Femur (tissue), 1 donor: ENCODE measurements at regions not wholly inside any gene's neighbourhood (a gene's known extent, or its start where the extent isn't known, plus 50 kb on each side); places are given as distances from the start of the nearest gene placed in this dataset.

ENCODE experiments used
- DNase-seq: peaks from one replicate; pipeline ENCODE4 v3.0.0-alpha.2; 2017

DNA sequence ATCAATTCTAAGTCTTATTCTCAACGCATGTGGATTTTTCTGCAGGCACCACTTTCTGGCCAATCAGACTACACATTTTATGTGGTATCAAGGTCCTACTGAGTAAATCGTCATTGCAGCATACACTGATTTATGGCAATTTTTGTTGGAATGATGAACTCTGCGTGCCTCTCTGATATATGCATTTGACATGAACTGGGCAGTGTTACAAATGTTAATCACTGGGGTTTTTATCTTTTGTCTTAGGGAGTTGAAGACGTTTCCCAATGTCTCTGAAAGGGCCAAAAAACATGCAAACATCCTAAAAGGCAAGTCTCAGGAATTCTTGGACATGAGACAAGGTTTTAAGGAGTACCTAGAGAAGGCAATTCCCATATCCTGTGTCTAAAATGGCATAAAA lies 809.5 kb upstream of the CELF2 start:
- no peak for DNase-seq

- peak; percentile 24 for DNase-seq
Measured at GRCh38 chr10:10209167-10209566, 808.5 kb upstream of the CELF2 start.

GRCh38 chr10:10211409-10211808 lies 806.3 kb upstream of the CELF2 start:
- no peak for DNase-seq

- no peak for DNase-seq
Measured at GRCh38 chr10:10213237-10213636, 804.4 kb upstream of the CELF2 start.

- no peak for DNase-seq
Measured at GRCh38 chr10:10222304-10222841, 795.3 kb upstream of the CELF2 start.

DNA sequence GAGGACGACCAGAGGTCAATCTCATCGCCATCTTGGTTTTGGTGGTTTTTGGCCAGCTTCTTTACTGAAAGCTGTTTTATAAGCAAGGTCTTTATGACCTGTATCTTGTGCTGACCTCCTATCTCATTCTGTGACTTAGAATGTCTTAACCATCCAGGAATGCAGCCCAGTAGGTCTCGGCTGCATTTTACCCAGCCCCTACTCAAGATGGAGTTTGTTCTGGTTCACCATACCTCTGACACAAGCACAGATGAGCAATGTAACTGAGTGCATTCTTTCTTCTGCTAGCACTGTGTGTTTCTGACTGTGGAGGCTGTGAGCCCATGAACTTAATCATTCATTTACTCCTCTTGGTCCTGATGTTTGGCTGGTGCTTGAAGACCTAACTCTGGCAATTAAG lies 794.5 kb upstream of the CELF2 start:
- no peak for DNase-seq

DNA sequence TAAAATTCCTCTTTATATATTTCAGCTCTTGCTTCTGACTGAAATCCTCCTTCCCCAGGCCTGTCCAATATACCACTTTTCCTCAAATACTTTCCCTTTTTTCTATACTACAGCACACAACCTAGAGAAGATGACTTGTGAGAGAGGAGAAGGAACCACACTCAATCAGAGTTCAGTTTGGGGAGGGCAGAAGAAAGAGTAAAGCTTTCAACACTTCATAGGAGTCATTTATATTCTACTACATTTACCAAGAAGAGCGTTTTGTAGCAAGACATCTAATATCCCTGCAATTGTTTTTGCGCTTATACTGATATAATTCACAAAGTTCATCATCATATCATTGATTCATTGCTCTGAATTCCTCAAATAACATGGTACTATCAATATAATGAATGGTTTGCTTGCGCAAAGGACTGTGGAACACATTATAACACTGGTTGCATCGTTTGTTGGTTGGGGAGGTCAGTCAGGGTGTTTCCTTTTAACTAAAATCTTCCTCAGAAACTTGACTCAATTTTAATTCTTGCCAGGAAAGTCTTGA lies 792.5 kb upstream of the CELF2 start:
- no peak for DNase-seq

GRCh38 chr10:10233229-10233628 lies 784.4 kb upstream of the CELF2 start:
- no peak for DNase-seq

- DNase-seq = no peak
Measured at GRCh38 chr10:10235003-10235402, 782.7 kb upstream of the CELF2 start.

DNA sequence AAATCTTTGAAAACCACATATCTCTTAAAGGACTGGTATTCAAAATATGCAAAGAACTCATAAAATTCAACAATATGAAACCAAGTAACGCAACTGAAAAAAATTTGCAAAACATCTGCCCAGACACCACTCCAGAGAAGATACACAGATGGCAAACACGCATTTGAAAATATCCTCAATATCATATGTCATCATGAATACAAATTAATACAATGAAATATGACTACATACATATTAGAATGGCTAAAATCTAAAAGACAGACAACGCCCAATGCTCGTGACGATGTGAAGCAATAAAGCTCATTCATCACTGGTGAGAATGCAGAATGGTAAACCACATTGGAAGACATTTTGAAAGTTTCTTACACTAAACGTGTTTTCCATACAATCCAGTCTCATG lies 770.1 kb upstream of the CELF2 start:
- DNase-seq = no peak

DNA sequence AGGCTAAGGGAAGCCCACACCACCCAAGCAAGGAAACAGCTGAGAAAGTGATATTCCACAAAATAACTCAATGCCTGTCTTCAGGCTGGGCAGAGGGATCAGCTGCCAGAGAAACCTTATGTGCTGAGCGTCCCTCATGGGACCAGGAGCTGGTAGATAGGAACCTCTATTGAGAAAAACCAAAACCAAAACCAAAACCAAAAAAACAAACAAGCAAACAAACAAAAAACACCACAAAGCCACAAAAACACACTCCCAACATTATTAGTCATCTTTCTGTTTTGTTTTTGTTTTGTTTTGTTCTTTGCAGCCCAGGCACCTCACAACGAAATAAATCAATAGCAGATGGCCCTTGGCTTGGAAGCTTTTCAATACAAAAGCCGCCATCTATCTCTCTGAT lies 760.8 kb upstream of the CELF2 start:
- DNase-seq = no peak

GRCh38 chr10:10259013-10259412 lies 758.7 kb upstream of the CELF2 start:
- no peak for DNase-seq

DNA sequence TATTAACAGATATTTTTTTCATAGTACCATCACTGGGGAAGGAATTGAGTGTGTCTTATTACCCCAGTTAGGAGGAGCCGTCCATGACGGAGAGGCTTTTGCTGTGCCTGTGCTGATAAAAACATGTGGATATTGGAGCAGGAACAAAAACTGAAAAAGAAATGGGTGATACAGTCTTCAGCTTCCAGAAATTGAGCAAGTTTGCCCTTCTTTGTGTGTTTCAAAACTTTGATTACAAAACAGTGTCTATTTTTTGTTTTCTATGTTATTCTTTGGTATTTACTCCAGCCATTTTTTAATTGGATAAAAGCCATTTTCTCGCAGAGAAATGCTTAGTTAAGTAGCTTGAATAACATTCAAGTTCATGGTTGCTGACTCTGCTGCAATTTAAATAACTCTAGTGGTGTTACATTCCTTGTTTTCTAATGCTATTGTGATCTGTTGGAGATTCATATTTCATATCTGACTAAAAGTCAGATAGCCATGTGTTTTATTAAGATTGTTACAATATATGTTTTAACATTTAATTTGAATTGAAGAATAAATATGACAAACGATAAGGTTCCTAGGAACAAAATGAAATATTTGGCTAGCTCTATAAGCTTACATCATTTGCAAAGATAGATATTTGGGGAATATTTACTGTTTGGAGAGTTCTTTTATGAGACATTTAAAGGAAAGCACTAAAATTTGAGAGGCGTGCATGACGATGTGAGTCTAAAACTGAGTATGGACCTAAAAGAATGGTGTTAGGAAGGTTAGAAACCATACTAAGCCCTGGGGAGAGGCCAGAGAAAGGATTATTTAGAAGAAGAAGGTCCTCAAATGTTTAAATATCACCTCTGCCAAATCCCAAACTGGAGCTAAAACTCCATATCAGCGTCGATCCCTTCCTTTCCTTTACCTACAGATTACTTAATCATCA lies 747.3 kb upstream of the CELF2 start:
- DNase-seq = no peak

GRCh38 chr10:10271639-10272192 lies 746.0 kb upstream of the CELF2 start:
- DNase-seq = no peak

DNA sequence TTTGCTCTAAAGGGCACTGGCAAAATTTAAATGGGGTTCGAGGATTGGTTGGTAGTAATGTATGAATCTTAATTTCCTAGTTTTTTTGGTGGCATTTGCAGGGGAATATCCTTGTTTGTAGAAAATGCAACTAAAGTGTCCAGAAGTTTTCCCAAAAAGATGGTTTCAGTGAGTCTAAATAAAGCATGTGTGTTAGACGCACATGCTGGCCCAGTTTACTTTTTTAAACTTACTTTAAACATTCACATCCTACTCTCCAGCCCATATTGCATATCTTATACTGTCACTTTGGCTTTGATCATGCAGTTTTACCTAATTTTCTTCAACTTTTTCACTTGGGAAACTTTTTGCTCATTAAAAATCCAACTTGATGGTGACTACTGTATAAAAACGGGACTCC lies 744.0 kb upstream of the CELF2 start:
- no peak for DNase-seq

DNA sequence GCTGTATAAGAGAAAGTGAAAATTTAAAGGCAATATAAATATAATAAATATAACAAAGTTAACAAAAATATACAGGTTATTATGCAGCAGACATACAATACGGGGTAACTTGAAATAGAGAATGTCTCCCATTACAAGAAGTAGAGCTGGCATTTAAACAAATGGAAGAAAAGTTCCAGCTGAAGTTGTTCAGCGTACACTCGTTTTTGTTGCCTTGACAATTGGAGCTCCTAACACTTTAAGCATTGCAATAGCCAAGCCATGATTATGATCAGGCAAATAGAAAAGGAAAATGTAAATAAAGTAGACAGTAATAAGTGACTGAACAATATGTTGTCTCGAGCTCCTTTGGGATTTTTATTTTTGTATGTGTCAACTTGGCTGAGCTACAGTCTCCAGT lies 737.8 kb upstream of the CELF2 start:
- no peak for DNase-seq

GRCh38 chr10:10292501-10292900 lies 725.2 kb upstream of the CELF2 start:
- no peak for DNase-seq

GRCh38 chr10:10293041-10293440 lies 724.6 kb upstream of the CELF2 start:
- no peak for DNase-seq

- DNase-seq = peak; percentile 63
Measured at GRCh38 chr10:10293481-10293951, 724.2 kb upstream of the CELF2 start.

GRCh38 chr10:10294184-10294880 lies 723.3 kb upstream of the CELF2 start:
- DNase-seq = no peak

- DNase-seq = no peak
Measured at GRCh38 chr10:10294881-10295529, 722.7 kb upstream of the CELF2 start.

DNA sequence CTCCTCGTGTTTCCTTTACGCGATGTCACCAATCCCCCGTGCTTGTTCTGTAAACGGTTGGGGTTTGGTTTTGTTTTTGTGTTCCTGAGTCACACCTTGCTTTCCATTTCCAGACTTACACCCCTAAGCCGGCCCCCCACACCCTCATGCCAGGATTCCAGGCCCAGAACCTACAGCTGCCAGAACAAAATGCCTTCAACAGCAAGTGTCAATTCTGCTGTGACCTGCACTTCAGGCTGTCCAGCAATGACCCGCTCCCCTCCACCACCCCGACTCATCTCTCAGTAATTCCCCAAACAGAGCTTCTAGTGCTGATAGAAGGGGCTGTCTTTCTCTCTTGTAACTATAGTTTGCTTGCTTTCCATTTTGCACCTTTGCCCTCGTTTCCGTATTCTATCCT lies 722.1 kb upstream of the CELF2 start:
- DNase-seq = no peak

DNA sequence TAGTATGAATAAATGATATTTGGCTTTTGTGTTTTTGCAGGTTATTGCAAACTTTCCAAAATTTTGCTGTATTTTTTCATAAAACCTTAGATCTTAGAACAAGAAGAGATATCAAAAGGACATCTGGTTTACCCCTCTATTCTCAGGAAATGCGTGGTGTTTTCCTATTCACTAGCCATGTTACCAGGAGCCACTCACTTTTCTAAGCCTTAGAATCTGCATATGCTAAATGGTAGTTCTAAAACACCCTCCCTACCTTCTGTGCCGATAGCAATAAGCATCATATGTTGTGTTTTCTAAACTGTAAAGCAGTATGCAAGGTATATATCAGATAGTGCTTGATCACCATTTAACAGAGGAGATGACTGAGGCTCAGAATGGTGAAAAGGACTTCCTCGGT lies 715.0 kb upstream of the CELF2 start:
- DNase-seq = no peak
